Activated CD4-positive, alpha-beta T cell treated with anti-CD3 and anti-CD28 coated beads for 4 hours (primary cell): ENCODE measurements at regions not wholly inside any gene's neighbourhood (a gene's known extent, or its start where the extent isn't known, plus 50 kb on each side); places are given as distances from the start of the nearest gene placed in this dataset.

ENCODE experiments used
- DNase-seq, 2 donors: peaks; one replicate each; pipeline ENCODE4 v3.0.0-alpha.2; 2020

GRCh38 chr5:5981562-5981961 is 396.8 kb downstream of the MED10 start:
- DNase-seq, result no peak

GRCh38 chr5:5980538-5980895 is 397.8 kb downstream of the MED10 start:
- DNase-seq, result no peak

DNA sequence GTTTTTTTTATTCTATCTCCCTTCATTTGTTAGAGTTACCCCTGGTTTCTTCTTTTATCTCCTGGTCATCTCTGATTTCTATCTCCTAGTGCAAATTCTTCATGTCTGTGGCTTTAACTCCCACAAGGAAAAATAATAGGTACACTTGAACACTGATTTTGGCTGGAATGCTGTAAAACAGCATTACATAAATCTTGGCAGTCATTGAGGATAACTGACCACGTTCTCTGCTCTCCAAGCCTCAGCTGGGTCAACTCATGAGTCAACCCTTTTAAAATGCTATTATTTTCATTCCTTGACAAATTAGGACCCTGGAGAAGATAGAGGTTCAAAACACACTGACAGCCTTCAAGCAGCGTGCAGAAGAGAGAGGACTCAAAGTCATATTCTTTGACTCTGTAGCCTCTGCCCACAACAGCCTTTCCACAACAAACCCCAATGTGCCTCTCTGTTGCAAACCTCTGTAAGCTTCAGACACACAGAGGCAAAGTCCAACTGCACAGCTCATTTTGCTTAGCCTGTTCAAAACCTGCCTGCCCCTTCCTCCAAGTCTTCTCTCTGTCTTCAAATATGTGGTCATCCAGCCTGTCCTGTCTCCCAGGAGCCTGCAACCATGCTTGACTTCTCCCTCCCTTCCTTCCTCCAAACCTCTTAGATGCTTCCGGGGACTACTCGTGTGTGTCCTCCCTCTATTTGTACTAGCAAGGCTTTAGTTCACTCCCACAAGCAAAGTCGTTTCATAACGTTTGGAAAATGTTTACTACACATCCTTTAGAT is 398.4 kb downstream of the MED10 start:
- DNase-seq, result no peak

DNA sequence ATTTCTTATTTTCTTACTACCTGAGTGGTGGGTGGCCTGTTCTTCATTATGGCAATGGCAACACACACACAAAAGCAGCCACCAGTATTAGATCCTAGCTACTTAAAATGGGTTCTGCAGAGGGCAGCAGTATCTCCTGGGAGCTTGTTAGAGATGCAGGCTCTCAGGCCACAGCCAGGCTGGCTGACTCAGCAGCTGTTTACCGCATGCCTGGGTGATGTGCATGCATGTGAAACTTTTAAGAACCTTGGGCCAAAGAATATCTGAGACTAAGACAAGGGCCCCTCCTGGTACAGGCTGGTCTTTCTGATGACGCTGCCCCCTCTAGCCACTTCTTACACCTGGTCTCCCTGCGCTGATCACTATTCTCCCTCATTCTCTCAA is 399.0 kb downstream of the MED10 start:
- no peak for DNase-seq

DNA sequence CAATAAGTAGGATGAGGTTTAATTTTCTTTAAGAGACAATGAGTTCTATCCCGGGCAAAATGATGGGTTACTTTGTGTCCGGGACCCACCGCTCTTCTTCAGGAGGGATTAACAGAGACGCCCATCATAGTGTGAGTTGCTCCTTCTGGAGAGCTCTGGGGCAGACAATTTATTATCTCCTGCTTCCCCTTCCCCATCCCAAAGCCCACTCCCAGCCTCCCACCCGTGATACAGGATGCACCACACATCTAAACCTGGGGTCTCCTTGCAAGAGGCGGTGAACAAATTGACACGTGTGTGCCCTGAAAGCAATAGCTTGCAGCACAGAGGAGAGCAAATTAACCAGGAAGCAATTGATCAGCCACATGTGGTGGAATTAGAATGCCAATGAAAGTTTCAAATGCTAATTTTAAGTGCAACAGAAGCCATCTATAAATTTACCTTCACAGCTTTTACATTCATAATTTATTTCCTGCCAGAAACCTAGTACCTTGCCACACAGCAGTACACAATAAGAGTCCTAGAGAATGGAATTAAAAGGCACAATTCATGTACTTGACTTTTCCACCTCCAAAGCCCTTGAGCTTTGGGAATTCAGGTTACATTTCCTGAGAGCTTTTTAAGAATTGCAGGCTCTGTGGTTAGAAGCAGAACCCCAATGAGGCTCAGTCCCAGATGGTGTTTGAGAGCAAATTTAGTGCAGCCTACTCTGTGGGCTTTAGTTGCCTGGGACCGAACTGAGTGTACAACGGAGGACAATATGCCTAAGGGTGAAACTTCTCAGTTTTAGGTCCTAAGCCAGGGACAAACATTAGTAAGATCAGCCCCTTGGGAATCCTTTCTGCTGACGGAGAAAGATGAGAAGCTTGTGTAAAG is 399.6 kb downstream of the MED10 start:
- DNase-seq, result no peak

DNA sequence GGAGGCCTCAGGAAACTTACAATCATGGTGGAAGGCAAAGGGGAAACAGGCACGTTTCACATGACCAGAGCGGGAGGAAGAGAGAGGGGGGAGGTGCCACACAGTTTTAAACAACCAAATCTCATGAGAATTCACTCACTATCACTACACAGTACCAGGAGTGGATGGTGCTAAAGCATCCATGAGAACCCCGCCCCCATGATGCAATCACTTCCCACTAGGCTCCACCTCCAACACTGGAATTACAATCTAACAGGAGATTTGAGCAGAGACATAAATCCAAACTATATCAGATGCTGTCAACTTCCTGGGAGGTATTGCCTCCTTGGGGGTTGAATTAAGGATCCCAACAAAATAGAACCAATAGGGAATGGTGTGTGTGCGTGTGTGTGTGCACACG is 407.1 kb downstream of the MED10 start:
- DNase-seq, result no peak

DNA sequence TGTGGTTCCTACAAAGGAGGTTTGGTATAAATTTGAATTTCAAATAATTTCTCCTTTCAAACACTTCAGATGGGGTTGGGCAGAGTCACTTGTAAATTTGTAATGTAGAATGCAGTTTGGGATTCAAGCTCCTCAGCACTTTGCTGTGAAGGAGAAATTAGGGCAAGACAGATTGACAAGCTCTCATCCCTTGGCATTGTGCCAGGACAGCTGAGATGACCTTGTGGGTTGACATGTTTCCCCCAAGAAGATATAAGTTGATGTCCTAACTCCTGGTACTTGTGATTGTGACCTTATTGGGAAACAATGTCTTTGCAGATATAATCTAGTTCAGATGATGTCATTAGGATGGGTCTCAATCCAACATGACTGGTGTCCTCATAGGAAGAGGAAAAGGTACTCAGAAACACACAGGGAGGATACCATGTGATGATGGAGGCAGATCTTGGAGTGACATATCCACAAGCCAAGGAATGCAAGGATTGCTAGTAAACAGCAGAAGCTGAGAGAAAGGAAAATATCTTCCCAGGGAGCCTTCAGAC is 408.3 kb downstream of the MED10 start:
- DNase-seq, result no peak

DNA sequence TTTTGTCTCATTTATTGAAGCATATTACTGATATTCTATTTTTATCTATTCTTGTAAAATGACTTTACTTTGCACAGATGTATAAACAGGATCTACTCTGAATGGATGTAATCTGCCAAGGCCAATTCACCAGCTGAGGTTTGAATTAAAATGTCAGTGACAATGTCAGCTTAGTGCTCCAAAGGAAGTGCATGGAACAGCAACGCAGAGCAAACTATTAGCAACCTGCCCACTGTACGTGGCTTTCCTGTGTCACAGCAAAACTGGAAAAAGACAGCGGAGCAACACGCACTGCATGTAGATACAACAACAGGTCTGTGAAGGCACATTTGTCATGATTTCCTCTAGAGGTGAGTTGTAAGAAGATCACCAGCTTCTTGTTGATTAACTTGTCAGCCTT is 409.4 kb downstream of the MED10 start:
- no peak for DNase-seq

DNA sequence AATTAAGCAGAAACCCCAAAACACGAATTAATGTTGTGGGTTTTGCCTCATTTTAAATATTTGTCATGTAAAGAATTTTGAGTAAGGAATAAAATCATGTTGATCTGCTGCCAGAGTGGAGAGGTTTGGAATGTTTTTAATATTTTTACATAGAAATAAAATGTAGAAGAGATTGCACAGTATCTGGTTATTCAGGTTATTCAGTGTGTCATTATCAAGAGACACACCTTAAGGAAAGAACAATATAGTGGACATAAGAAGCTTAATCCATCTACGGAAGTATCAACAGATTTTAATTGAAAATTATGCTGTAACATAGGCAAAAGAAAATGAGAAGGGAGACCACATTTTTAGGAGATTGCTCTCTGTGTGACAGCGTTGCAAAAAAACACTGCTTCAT is 410.4 kb downstream of the MED10 start:
- DNase-seq, result no peak

DNA sequence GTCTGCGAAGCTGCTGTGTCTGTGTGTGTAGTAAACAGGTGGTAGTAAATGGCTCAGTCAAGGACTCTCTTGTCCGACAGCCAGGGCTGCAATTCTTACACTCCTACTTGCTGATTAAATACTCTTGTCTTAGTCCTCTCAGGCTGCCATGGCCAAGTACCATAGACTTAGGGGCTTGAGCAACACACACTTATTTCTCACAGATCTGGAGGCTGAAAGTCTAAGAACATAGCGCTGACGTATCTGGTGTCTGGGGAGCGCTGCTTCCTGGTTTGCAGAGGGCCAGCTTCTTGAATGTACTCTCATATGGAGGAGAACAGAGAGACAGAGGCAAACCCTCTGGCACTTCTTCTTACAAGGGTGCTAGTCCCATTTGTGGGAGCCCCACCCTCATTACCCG is 411.0 kb downstream of the MED10 start:
- no peak for DNase-seq

GRCh38 chr5:5965132-5965531 is 413.2 kb downstream of the MED10 start:
- DNase-seq, result no peak

DNA sequence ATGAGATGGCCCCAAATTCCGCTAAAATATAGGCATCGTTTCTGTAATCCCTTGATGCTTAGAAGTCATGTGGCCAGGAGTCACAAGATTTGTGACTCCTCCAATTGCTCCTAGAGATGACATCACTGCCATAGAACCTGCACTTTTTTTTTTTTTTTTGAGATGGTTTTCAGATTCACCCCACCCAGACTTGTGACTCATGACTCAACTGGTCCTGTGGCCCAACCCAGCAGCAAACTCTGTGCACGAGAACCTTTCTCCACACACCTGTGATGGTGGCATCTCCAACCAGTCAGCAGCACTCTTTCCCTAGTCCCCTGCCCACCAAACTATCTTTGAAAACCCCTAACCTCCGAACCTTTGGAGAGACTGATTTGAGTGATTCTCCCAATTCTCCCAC is 414.0 kb downstream of the MED10 start:
- DNase-seq, result no peak

- DNase-seq, result no peak
Observed at GRCh38 chr5:5957737-5958136, 420.6 kb downstream of the MED10 start.

DNA sequence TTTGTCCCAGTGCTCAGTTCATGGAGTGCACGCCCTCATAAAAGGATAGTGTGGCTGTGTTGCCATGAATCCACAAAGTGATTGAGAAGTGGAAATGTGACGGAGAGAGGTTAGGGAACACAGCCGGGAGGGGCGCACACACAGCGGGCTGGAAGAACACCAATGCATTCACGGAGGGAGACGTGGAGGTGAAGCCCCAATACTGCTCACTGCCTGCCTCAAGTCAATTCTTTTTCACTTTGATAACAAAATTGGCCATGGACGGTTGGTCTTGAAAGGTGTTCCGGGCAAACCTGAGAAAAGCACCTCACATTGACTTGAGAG is 424.1 kb downstream of the MED10 start:
- DNase-seq, result no peak

DNA sequence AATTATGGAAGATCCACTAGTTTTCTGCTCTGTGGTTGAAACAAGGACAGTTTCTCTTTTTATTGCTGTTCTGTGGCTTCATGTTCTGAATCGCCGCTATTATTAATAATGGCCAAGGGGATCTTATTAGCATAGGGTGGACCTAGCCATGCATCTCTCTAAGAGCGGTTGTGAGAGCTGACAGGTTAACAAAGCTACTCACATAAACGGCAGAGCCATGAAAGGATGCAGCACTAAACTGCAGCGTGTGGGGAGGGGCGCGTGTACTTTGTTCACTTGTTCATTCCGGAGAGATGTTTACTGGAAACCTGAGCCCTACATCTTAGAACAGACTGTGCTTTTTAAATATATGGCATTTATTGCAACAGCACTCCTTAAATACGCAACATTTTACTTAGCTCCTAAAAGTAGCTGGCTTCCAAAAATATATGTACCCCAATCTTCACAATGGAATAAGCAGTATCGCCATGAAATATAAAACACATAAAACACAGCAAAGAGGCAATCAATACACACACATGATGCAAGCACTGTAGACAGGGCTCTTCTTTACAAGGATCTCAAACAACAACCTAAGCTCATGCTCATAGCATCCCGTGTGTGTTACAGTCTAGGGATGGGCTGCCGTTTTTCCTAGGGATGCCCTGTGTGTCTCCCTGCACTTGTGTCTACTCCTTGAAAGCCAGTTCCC is 424.6 kb downstream of the MED10 start:
- DNase-seq, result no peak

GRCh38 chr5:5951953-5952352 is 426.4 kb downstream of the MED10 start:
- no peak for DNase-seq

- no peak for DNase-seq
Observed at GRCh38 chr5:5950658-5951057, 427.7 kb downstream of the MED10 start.

DNA sequence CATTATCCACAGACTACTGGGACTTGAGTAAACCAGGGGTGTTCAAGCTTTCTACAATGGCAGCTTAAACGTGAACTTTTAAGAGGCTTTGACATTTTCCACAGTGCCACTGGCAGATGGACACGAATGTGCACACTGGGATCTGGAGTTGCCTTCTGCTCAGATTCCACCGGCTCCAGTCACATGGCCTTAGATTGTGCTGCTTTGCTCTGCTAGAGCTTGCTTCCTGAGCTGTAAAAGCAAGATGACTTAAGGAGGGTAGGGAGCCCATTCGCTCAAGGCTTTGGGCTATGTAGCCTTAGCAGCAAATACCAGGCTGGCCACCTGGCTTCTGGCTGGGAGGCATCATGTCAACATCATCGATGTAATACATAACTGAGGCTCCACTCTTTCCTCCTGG is 436.9 kb downstream of the MED10 start:
- DNase-seq, result no peak

DNA sequence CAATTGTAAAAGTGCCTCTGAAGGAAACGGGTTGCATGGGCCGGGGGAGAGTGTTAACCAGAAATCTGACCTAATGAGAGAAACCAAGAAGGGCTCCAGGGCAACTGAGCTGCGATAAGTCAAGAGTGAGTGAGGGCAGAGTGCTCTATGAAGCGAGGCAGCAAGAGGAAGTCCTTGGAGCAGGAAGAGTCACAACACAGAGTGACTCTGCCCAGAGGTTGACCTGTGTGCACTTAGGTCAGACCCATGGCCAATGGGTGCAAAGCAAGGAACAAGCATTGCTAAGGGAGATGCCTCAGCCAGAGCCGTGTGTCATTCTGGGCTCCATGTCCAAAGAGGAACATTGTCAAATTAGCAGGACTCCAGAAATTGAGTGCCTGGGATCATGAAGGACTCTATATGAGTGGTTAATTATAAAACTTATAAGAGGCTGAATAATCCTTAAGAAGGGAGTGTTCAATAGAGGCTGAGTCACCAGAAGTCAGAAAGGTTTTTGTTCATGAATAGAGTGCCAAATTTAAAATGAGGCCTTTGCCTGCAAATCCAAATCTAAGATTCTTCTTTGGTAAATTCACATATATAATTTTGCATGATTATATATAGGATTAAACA is 438.5 kb downstream of the MED10 start:
- no peak for DNase-seq

GRCh38 chr5:5933651-5934050 is 444.7 kb downstream of the MED10 start:
- DNase-seq, result no peak

DNA sequence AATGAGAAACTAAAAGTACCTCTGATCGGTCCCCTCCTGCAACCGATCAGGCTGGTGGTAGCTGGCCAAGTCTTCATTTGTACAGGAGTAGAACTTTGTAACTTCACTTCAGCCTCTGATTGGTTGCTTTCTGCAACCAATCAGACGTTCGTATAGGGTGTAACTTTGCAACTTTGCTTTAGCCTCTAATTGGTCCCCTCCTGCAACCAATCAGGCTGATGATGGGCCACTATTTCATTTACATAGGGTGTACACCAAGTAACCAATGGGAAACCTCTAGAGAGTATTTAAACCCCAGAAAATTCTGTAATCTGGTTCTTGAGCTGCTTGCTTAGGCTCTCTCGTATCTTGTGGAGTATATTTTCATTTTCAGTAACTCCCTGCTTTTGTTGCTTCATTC is 445.5 kb downstream of the MED10 start:
- no peak for DNase-seq

- no peak for DNase-seq
Observed at GRCh38 chr5:5930561-5930960, 447.8 kb downstream of the MED10 start.

- no peak for DNase-seq
Observed at GRCh38 chr5:5929291-5930020, 448.9 kb downstream of the MED10 start.
